ENCODE measurements at regions not wholly inside any gene's neighbourhood (a gene's known extent, or its start where the extent isn't known, plus 50 kb on each side); places are given as distances from the start of the nearest gene placed in this dataset.
A peak's percentile ranks its signal among the peaks of the same experiment; 100 is the strongest.

GRCh38 chr2:180222644-180223043 lies 215.5 kb upstream of the CWC22 start:
- DNase-seq (ENCODE audit: low read depth): no peak

DNA sequence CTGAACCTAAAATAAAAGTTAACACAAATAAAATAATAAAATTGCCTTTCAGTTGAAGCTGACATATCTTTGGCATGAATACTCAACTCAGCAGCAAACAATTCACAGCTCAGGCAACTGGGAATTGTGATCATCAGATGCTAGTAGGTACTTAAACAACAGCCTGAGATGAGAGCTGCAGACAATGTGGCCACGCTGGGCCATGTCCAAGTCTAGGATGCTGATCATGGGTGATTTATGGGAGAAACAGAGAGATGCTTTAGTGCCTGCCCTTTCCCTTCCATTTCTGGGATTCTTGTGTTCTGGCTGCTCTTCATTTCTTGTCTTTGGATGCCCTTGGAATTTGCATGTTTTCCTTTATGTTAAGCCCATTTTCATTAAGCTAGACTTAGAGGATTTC lies 212.4 kb upstream of the CWC22 start:
- no peak for DNase-seq (ENCODE audit: low read depth)

GRCh38 chr2:180208841-180209240 lies 201.7 kb upstream of the CWC22 start:
- peak; percentile 11 for DNase-seq (ENCODE audit: low read depth)

DNA sequence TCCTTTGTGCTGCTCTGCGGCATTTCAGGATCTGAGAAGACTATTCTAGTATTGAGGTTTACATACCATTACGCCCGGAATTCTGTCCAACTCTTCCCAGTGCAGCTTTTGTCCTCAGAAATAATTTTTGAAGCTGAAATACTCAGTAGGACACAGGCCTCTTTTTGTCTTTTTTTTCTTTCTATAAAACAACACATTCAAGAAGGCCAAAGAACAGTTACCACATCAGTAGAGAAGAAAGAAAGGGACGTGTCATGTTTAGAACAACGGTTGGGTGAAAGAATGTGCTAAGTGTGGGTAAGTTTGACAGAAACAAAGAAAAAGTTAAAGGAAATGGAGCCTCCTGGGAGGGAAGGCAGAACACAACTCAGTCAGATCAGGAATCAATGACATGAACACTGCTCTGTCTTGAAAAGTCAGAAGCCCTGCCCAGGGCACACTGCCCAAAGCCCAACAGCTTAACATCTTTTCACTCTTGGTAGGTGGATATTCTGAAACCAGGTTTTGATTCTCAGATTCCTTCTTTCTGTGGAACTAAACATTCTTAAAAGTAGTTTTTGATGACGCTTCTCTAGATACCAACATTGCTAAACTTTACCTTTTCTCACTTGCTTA lies 198.6 kb upstream of the CWC22 start:
- DNase-seq (ENCODE audit: low read depth): no peak

DNA sequence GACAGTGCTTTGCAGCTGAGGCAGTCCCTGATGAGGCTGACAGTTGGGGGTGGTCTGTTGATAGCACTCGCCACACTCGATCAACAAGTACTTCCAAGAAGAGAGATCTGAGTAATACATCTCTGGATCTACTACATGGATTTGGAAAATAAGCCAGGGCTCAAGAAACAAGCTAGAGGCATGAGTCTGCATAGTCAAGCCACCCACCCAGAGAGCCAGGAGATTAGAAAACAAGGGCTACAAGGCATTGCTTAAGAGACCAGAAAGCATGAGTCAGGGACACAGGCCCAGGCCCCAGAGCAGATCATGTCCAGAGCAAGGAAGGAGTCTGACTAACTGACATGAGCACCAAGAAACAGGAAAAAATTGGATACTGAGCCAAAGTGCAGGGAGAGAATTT lies 196.9 kb upstream of the CWC22 start:
- peak; percentile 14 for DNase-seq (ENCODE audit: low read depth)

GRCh38 chr2:180202467-180202951 lies 195.4 kb upstream of the CWC22 start:
- no peak for DNase-seq (ENCODE audit: low read depth)

- DNase-seq (ENCODE audit: low read depth): no peak
These were observed 189.4 kb upstream of the CWC22 start for GRCh38 chr2:180196419-180196977.

DNA sequence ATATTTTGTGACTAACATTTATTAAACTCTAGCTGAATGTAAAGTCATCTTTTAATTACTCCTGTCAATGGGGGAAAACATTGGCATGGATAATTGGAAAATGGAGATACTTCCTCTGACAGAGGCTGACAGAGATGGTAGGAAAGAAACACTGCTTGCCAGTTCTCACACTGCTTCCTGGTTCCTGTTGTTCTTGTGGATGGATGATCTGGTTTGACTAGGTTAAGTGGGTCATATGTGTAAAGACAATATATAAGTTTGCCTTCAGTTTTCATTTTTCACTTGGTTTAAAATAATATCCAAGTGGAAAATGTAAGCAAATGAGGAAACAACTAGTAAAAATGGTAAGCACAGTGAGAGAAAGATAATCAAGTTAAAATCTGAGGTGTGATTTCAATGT lies 188.8 kb upstream of the CWC22 start:
- DNase-seq (ENCODE audit: low read depth): no peak

DNA sequence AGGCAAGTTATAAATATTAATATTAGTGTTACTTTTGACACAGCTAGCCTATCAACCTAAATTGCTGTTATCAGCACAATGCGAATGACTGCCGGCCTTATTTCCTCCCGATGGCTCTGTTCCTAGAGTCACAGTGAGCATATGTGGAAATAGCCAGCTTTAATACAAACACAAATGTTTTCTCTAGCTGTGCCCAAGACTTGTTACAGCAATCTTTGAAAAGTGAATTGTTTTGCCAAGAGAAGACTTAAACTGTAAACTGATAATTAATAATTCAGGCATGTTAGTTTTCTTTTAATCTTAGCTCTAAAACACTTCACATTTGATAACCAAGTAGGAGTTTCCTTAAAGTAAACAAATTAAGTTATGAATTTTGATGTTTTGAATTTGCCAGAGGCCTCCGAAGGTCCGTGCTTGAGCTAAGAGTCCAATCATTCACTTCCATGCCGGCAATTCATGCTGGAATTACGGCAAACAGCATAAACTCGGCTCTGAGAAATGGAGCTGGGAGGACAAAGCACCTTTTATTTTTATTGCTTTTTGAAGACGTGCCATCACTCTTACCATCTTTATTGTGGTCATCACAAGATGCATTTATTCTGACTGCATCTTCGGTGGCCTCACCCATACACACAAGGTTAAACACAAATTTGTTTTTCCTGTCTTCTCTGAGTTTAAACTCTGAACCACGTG lies 184.5 kb upstream of the CWC22 start:
- DNase-seq (ENCODE audit: low read depth): no peak

DNA sequence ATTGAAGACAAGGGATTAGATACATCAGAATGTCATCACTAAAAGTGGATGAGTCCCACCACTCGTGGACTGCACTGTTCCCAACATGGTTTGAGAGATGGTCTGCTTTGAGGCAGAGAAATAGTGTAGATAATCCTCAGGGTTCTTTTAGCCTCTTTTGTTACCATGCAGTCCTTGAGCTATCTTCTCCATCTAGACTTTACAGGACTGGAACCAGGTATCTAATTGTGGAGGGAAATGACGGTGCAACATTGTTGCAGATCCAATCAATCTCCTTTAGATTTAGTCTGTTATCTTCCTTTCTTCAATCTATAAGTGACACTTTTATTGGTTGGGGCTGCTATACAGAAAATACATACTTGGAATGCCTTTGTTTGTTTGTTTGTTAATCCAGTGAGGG lies 183.8 kb upstream of the CWC22 start:
- DNase-seq (ENCODE audit: low read depth): no peak

DNA sequence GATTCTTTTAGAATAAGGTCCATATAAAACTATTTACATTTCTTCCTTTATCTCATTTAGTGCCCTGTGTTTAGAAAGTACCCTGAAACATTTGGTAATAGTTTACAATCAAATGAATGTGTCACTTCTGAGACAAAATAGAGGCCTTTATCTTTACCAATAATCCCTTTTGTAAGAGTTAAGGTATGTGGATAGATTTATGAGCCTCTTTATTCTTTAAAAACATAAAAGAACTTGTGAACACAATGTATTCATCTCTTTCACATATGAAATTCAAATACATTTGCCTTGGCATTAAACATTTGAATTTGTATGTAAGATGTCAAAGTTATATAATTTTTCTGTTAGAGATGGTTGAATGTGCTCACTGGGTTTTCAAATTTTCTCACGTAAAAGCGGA lies 180.5 kb upstream of the CWC22 start:
- no peak for DNase-seq (ENCODE audit: low read depth)

DNA sequence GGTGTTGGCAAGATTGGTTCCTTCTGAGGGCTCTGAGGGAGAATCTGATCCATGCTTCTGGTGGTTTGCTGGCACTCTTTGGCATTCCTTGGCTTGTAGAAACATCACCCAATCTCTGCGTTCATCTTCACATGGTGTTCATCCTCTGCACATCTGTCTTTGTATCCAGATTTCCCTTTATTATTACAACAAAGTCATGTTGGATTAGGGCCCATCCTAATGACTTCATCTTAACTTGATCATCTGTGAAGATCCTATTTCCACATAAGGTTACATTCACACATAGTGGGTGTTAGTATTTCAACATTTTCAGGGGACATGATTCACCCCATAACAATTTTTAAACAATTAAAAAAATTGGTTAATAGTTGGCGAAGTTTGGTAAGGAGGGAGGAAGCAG lies 177.4 kb upstream of the CWC22 start:
- peak; percentile 2 for DNase-seq (ENCODE audit: low read depth)

- no peak for DNase-seq (ENCODE audit: low read depth)
These were observed 173.4 kb upstream of the CWC22 start for GRCh38 chr2:180180511-180180910.

DNA sequence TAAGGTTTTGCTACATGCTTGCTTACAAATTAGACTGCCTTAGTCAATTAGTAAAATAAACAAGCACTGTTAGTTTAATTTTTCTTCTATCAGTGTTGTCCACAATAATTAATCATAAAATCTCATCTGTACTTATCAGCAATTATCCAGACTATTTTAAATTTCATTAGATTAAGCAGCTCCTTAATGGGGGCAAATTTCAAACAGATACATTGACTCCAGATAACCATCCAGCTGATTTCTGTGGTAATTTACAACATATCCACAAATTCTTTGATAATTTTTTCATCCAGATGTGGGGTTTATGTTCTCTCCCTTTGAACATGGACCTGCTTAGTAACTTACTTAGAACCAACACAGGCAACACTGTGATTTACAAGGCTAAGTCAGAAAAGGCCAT lies 170.4 kb upstream of the CWC22 start:
- no peak for DNase-seq (ENCODE audit: low read depth)

GRCh38 chr2:180175736-180176135 lies 168.6 kb upstream of the CWC22 start:
- DNase-seq (ENCODE audit: low read depth): no peak

DNA sequence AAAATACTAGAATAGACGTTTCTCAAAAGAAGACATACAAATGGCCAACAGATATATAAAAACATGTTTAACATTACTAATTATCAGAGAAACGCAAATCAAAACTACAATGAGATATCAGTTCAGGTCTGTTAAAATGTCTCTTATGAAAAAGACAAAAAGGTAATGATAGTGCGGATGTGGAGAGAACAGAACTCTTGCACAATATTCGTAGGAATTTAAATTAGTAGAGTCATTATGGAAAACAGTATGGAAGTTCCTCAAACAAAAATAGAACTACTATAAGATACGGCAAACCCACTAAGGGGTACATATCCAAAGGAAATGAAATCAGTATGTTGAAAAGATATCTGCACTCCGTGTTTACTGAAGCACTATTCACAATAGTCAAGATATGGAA lies 167.5 kb upstream of the CWC22 start:
- DNase-seq (ENCODE audit: low read depth): no peak

- DNase-seq (ENCODE audit: low read depth): no peak
These were observed 162.4 kb upstream of the CWC22 start for GRCh38 chr2:180169474-180169873.

- no peak for DNase-seq (ENCODE audit: low read depth)
These were observed 154.3 kb upstream of the CWC22 start for GRCh38 chr2:180161415-180161814.

- no peak for DNase-seq (ENCODE audit: low read depth)
These were observed 152.8 kb upstream of the CWC22 start for GRCh38 chr2:180159921-180160320.

DNA sequence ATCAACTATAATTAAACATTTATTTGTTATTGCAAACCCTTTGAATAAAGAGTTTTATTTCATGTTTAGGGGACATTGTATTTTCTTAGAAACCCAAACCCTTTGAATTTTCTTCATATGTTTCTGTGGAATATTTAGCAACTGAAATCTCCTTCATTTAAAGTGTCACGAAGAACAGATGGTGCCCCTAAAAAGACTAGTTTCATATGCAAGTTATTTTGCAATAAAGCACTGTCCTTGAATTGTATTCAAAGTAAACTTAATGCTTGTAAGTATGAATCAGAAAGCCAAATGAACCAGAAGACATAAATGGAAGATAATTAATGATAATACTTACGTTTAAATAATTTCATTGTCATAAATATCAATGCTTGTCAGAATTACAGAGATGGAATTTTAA lies 151.9 kb upstream of the CWC22 start:
- no peak for DNase-seq (ENCODE audit: low read depth)

- no peak for DNase-seq (ENCODE audit: low read depth)
These were observed 149.6 kb upstream of the CWC22 start for GRCh38 chr2:180156651-180157050.

GRCh38 chr2:180150606-180151005 lies 143.5 kb upstream of the CWC22 start:
- no peak for DNase-seq (ENCODE audit: low read depth)

DNA sequence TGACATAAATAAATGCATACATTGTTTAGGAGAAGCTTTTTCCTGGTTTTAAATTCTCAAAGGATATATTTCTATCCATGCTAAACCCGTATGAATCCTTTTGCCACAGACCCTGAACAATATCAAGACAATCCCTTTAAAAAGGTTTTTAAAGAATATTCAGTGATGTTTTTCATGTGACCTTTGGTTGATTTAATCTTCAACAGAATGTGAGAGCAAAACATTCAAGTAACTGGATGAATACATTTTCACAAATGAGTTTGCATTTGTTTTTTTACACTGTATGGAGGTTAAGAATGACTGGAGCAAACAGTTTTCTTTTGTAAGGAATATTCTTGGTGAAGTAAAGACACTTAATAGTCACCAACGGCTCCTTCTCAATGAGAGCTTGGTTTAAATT lies 139.4 kb upstream of the CWC22 start:
- no peak for DNase-seq (ENCODE audit: low read depth)
